Ammon's horn (tissue), 1 donor: ENCODE measurements at regions not wholly inside any gene's neighbourhood (a gene's known extent, or its start where the extent isn't known, plus 50 kb on each side); places are given as distances from the start of the nearest gene placed in this dataset.
A peak's percentile ranks its signal among the peaks of the same experiment; 100 is the strongest.

Experiments
- DNase-seq: peaks from one replicate; pipeline ENCODE4 v3.0.0-alpha.2; 2016; ENCODE audit warnings: low spot score

GRCh38 chr2:37837628-37838328, 87.3 kb upstream of the RMDN2 start:
- no peak for DNase-seq

DNA sequence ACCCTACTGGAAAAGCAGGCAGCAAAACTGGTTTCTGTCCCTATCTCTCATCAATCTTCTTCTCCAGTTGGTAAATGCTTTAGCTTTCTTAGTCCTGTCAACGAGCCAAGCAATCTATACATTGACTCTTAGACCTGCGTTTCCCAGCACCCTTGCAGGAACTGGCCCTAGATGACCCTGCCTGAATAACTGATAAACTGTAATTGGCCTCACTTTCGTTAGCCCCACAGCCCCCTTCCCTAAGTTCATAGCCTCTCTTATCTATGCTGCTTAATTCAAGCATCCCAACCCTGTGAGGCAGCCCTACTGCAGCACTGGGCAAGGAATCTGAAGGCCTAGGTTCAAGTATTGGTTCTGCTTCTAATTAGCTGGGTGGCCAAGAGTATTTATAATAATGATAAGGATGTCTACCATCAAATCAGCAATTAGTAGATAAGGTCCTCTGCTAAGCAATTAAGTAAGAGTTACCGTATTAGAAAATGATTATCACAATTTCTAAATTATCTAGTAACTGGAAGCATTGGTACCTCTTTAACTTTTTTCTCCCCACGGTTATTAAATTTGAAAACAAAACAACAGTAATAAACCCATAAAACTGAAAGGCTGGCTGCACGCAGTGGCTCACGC, 86.4 kb upstream of the RMDN2 start:
- DNase-seq, result no peak

DNA sequence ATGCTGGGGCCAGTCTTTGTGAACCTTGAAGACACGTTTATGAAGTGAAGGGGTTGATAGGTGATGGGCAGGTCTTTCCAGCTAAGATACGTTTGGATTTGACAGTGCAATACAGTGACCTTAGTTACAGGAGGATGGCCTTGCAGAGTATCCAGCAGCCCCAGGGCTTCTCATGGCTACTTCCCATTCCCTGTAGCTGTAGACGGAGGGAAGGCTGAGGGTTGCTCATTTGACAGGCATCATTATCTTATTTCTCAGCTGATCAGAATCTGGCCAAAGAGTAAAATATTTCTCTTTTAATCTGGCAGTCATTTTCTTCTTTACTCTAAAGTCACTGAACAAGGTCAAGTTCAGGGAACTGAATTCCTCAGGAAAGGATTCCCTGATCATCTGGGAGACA, 85.1 kb upstream of the RMDN2 start:
- no peak for DNase-seq

DNA sequence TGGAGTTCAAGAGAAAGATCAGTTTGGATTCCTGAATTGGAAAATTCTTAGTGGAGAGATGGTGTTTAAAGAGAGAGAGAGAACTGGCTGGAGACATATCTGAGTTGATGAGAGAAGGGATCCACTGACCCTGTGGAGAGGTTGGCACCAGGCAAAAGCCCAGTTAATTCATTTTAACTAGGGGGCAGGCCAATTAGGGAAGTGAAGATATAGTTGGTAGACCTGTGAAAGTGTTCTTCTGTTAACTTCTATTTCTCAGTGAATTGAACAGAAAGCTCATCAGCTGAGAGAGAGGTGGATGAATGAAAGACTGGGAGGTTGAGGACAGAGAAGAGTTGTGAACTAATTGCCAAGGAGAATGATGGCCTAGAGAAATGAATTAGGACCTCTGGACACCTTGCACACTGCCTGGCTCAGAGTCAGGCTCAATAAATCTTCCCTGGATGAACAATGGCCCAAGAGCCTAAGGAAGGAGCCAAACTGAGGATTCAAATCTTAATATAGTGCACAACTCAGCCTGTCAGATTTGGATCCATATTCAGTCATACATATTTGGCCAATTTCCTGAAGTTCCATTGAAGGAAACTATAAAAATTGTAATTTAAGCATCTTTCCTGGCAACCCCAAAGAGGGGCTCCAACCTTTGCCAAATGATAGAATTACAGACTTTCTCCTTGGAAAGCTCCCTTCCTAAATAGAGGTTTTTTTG, 82.2 kb upstream of the RMDN2 start:
- DNase-seq, result no peak

DNA sequence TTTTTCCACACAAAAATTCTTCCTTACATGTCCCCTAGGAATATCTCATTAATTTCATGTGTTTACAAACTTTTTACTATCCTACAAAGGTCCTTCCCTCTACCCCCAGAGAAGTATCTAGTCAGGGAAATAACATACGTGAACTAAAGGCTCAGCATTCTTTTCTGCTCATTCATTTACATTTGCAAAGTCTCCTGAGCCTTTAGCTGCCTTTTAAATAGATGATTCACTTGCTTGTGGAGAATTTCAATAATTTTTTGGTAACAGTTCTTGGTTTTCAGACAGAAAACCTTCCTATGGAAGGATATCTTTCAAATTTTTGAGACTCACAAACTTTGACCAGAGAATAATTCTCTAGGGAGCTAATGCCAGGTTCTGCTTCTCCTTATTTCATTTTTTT, 81.5 kb upstream of the RMDN2 start:
- no peak for DNase-seq

DNA sequence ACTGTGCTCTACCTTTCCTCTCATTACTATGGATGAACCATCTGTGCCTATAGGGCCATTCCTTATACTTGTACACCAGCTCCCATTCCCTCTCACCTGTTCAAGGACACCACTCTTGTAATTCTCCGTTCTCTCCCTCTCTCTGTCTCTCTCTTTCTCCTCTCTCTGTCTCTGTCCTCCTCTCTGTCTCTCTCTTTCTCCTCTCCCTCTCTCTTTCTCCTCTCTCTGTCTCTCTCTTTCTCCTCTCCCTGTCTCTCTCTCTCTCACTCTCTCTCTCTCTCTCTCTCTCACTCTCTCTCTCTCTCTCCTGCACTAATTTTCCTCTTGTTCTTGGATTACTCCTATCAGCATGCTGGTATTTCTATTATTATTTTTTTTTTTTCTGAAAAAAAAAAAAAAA, 78.9 kb upstream of the RMDN2 start:
- no peak for DNase-seq

- no peak for DNase-seq
These were observed 77.3 kb upstream of the RMDN2 start for GRCh38 chr2:37847792-37848191.

GRCh38 chr2:37848451-37848850, 76.6 kb upstream of the RMDN2 start:
- no peak for DNase-seq

GRCh38 chr2:37849911-37850310, 75.2 kb upstream of the RMDN2 start:
- DNase-seq, result no peak

DNA sequence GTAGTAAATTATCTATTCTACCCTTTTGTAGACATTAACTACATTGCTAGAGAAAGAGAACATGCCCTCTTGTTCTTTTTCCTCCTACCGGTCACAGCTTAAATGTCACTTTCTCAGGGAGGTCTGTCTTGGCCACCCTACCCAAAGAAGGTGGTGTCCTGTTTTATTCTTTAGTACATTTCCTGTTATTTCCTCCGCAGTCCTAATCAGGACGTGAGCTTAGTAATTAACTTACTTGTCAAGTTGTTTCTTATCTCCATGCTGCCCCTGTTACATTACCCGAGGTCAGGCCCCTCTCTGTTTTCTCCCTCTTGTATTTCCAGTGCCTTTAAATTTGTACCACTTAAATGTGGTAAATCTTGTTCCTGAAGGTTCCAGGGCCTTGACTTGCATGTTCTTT, 73.7 kb upstream of the RMDN2 start:
- no peak for DNase-seq

GRCh38 chr2:37851828-37852584, 73.1 kb upstream of the RMDN2 start:
- DNase-seq, result no peak

DNA sequence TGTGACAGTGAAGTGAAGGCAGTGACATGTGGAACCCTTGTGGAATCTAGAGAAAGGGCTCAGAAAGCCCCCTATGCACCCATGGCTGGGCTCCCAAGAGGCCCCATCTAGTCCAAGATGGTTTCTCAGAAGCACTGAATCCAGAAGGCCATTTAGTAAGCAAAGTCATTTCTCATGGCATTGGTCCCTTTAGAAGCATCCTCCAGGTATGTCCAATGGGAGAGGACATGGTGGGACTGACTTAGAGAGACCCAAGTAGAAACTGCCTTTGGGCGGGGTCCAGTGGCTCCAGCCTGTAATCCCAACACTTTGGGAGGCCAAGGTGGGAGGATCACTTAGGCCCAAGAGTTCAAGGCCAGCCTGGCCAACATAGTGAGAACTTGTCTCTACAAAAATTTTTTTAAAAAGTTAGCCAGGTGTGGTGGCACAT, 72.5 kb upstream of the RMDN2 start:
- no peak for DNase-seq

GRCh38 chr2:37854676-37855282, 70.3 kb upstream of the RMDN2 start:
- no peak for DNase-seq

- peak; percentile 49 for DNase-seq
These were observed 69.6 kb upstream of the RMDN2 start for GRCh38 chr2:37855283-37856041.

DNA sequence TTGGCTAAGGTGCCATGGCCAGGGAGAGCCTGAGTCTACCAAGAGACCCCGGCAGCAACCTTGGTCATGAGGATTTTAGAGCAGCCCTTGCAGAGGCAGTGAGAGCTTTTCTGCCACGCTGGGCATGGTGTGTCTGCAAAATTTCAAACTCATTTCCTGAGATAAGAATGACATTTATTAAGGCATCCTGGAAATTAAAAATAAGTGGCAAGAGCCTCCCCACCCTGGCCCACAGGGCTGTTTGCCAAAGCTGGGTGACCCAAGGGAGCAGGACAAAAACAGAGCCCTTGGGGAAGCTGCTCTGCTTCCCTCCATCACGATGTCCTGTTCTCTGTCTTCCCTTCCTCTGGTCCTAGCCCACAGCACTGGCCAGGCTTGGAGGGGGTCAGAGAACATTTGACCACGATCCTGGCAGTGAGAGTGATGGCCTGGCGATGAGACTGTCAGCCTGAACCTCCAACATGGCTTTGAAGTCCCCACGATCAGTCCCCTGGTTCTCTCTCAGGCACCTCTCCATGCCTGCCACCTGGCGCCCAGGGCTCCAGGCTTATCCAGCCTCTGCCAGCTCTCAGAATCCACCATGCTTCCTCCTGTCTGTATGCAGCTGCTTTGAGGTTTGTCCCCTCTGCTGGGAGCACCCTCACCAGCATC, 68.9 kb upstream of the RMDN2 start:
- no peak for DNase-seq

GRCh38 chr2:37857575-37858399, 67.3 kb upstream of the RMDN2 start:
- no peak for DNase-seq

DNA sequence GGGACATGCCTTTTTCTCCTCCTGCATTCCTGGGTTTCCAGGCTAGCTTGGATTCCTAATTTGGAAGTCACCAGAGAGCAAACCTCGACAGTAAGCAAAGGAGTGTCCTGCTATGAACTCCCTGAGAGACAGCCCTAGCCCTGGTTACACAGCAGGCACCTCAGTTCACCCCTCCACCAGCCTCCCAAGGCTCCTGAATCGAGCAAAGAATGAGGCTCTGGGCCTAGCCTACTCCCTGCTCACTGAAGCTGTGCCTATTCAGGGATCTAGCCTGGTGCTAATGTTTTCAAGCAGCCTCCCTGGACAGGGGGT, 66.7 kb upstream of the RMDN2 start:
- DNase-seq, result no peak

DNA sequence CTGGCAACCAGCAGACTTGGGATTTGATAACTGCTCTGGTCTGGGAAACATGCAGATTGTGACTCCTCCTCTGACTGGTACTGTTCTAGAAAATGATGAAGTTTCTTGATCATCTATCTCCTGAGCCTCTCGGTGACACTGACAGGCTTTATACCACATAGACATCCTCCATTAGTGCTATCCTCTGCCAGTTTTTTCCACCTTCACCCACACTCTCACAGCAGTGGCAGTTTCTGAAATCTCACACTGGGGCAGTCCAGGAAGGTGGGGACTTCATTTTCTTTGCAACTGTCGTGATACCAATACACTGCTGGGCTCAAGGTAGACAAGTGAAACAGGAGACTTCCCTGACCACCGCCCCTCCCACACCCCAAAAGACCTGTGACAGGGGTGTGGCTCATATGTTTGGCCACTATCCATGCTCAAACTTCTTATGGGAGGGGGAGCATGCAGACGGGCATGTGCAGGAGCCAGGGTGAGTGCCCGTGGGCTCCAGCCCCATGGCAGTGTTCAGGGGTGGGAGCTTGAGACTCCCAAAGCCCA, 66.3 kb upstream of the RMDN2 start:
- DNase-seq, result no peak

DNA sequence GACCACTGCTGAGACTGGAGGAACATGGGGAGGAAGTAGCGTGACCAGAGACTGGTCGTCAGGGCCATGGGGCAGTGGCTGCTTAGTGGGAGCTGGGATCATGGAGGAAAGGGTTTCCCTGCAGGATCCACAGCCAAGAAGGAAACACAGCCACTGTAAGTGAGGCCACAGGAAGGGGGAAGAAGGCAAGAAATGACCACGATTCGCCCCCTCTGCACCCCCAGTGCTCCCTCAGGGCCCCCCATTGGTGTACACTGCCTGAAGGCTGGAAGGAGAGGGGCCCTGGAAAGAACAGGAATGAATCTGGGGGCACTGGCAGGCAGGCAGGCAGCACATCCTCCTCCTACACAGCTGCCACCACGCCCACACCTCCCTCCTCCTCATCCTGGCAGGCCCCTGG, 62.5 kb upstream of the RMDN2 start:
- no peak for DNase-seq

GRCh38 chr2:37864217-37864616, 60.9 kb upstream of the RMDN2 start:
- no peak for DNase-seq
